ENCODE measurements at regions not wholly inside any gene's neighbourhood (a gene's known extent, or its start where the extent isn't known, plus 50 kb on each side); places are given as distances from the start of the nearest gene placed in this dataset.

- no peak for TF ChIP-seq POLR2A (IDR thresholded peaks at IDR 0.05)
- TF ChIP-seq CTCF (IDR thresholded peaks at IDR 0.05), result no peak
Observed at GRCh38 chr6:91826128-91826527, 1239.3 kb upstream of the MAP3K7 start.
